NCI-H82 treated with DMSO at 0.1 percent for 48 hours (cell line): ENCODE measurements at regions not wholly inside any gene's neighbourhood (a gene's known extent, or its start where the extent isn't known, plus 50 kb on each side); places are given as distances from the start of the nearest gene placed in this dataset.
"Not testable (repeated sequence)": the region's sequence is repeated elsewhere in the genome, so short reads cannot be mapped to it uniquely, and the experiment has no call there.

Experiments used
- DNase-seq: peaks from one replicate; lab custom pipeline; 2025; ENCODE audit not compliant: unreplicated experiment; lab: John Stamatoyannopoulos, UW

GRCh38 chr3:39558775-39559306 lies 91.4 kb downstream of the MOBP start:
- DNase-seq: no peak

- DNase-seq: no peak
Observed at GRCh38 chr3:39559543-39559942, 92.1 kb downstream of the MOBP start.

- DNase-seq: no peak
Observed at GRCh38 chr3:39568508-39568907, 101.0 kb downstream of the MOBP start.

- no peak for DNase-seq
Observed at GRCh38 chr3:39569095-39569494, 101.6 kb downstream of the MOBP start.

- DNase-seq: no peak
Observed at GRCh38 chr3:39573392-39573791, 105.9 kb downstream of the MOBP start.

- no peak for DNase-seq
Observed at GRCh38 chr3:39577541-39577940, 110.1 kb downstream of the MOBP start.

- not testable (repeated sequence) for DNase-seq
Observed at GRCh38 chr3:39586215-39586614, 118.7 kb downstream of the MOBP start.

GRCh38 chr3:39587113-39587512 lies 119.6 kb downstream of the MOBP start:
- no peak for DNase-seq

GRCh38 chr3:39590806-39591205 lies 123.3 kb downstream of the MOBP start:
- DNase-seq: no peak

- no peak for DNase-seq
Observed at GRCh38 chr3:39592311-39593050, 125.0 kb downstream of the MOBP start.

GRCh38 chr3:39593341-39593740 lies 125.9 kb downstream of the MOBP start:
- DNase-seq: no peak

- no peak for DNase-seq
Observed at GRCh38 chr3:39601241-39601640, 133.8 kb downstream of the MOBP start.

- DNase-seq: no peak
Observed at GRCh38 chr3:39605837-39606236, 138.4 kb downstream of the MOBP start.

GRCh38 chr3:39626198-39626597 lies 158.7 kb downstream of the MOBP start:
- no peak for DNase-seq

GRCh38 chr3:39631136-39631535 lies 163.7 kb downstream of the MOBP start:
- no peak for DNase-seq

- no peak for DNase-seq
Observed at GRCh38 chr3:39637807-39638206, 170.3 kb downstream of the MOBP start.

GRCh38 chr3:39638301-39638700 lies 170.8 kb downstream of the MOBP start:
- no peak for DNase-seq

GRCh38 chr3:39639344-39640236 lies 169.8 kb upstream of the MYRIP start:
- DNase-seq: no peak

- no peak for DNase-seq
Observed at GRCh38 chr3:39641274-39641673, 168.1 kb upstream of the MYRIP start.

- DNase-seq: no peak
Observed at GRCh38 chr3:39644176-39644575, 165.2 kb upstream of the MYRIP start.

- not testable (repeated sequence) for DNase-seq
Observed at GRCh38 chr3:39651256-39651655, 158.2 kb upstream of the MYRIP start.
